IPS-18a (cell line): ENCODE measurements at regions not wholly inside any gene's neighbourhood (a gene's known extent, or its start where the extent isn't known, plus 50 kb on each side); places are given as distances from the start of the nearest gene placed in this dataset.

Experiments
- H3K27ac ChIP-seq: one replicate; pipeline ENCODE4 v1.5.1; 2013; ENCODE audit warnings: low read length
- H3K27me3 ChIP-seq: one replicate; pipeline ENCODE4 v1.6.1; 2013; ENCODE audit warnings: mild to moderate bottlenecking, low read length; ENCODE audit not compliant: control insufficient read depth, insufficient read depth
- H3K36me3 ChIP-seq: one replicate; pipeline ENCODE4 v1.6.1; 2013; ENCODE audit warnings: low read depth, low read length; ENCODE audit not compliant: control insufficient read depth
- H3K4me1 ChIP-seq: one replicate; pipeline ENCODE4 v1.6.1; 2013; ENCODE audit warnings: low read depth, low read length; ENCODE audit not compliant: control insufficient read depth
- H3K4me3 ChIP-seq: one replicate; pipeline ENCODE4 v1.5.1; 2013; ENCODE audit warnings: low read length
- H3K9ac ChIP-seq: one replicate; pipeline ENCODE4 v1.6.1; 2013; ENCODE audit warnings: mild to moderate bottlenecking, low read length, moderate library complexity
- H3K9me3 ChIP-seq: one replicate; pipeline ENCODE4 v1.6.1; 2013; ENCODE audit warnings: low read depth, low read length; ENCODE audit not compliant: control insufficient read depth

DNA sequence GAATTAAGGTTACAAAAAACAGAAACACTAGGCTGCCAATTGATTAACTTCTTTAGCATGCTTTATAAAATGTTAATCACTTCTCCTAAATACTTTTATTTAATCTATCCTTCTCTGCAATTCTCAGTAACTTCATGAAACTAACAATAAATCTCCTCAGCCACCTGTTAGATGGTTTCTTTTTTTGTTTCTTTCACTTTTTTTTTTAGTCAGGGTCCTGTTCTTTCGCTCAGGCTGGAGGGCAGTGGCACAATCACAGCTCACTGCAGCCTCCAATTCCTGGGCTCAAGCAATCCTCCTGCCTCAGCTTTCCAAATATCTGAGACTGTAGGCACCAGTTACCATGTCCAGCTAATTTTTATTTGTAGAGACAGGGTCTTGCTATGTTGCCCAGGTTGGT, 213.4 kb upstream of the STK17B start:
- H3K27ac ChIP-seq: no peak overlapping the region

DNA sequence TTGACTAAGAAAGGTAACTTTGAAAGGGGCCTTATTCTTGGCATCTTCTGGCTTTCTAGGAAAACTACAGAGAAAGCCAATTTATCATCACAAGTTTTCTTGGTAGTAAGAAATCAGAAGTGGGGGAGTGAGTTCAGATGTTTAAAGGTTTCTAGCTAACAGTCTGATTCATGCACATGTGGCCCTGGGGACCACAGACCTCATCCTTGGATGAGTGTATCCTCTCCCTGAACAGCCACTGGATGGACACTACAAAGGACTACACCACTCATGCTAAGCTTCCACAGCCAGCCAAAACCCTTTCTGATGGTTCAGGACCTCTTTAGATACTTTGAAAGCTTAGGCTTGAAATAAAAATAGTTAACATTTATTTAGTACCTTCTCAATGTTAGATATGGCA, 218.3 kb upstream of the STK17B start:
- no peaks in the 10 kb centered on the region for H3K4me1 ChIP-seq
- H3K9me3 ChIP-seq: no peaks in the 10 kb centered on the region
- H3K36me3 ChIP-seq: no peaks in the 10 kb centered on the region
- no peak overlapping the region for H3K4me3 ChIP-seq
- H3K27ac ChIP-seq: no peak overlapping the region
- no peak overlapping the region for H3K9ac ChIP-seq
- no peaks in the 10 kb centered on the region for H3K27me3 ChIP-seq

More for the DNA sequence above, 213.4 kb upstream of the STK17B start:
- Histone ChIP-seq H3K9me3 (no peaks in the 10 kb centered on the region), H3K4me3 (no peak overlapping the region), H3K4me1 (no peaks in the 10 kb centered on the region), H3K9ac (no peak overlapping the region), H3K36me3 (no peaks in the 10 kb centered on the region), H3K27me3 (no peaks in the 10 kb centered on the region)

DNA sequence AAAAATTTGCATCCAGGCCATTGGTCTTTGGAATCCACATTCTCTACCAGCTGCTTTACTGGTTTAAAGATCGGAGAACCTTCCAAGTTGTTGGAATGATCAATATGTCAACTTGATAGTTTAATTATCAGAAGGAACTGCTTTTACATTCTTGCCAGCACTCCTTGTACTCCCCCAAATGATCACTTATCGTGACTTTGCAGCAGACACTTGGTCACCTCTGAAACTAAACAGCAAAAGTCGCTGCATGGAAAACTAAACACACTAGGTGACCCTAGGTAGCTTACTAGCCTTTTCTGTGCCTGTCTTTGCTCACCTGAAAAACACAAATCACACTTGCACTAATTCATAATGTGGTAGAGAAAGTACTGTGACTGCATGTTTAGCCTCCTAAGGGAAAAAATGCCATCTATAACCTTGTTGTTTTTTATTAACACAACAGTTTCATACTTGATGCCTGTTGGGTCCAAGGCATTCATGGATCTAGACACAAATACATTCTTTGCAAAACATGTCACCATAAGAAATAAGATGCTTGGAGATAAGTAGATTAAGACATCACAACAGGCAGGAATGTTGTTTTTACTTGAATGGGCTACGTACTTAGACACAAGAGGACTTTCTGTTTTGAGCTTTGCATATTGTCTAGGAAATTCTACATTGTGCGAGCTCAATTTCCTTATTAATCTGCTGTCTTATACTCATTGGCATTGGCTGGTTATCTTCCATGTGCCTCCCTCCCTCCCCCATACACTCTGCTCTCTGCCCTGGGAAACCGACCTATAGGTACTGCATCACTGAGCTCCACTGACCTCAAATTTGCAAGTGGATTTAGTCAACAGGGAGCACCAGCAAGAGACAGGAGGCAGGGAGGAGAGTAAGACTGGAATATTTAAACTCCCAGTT, 219.1 kb upstream of the STK17B start:
- H3K36me3 ChIP-seq: no peaks in the 10 kb centered on the region
- H3K4me3 ChIP-seq: no peak overlapping the region
- no peaks in the 10 kb centered on the region for H3K9me3 ChIP-seq
- H3K27ac ChIP-seq: no peak overlapping the region
- H3K27me3 ChIP-seq: no peaks in the 10 kb centered on the region
- no peaks in the 10 kb centered on the region for H3K4me1 ChIP-seq
- no peak overlapping the region for H3K9ac ChIP-seq

DNA sequence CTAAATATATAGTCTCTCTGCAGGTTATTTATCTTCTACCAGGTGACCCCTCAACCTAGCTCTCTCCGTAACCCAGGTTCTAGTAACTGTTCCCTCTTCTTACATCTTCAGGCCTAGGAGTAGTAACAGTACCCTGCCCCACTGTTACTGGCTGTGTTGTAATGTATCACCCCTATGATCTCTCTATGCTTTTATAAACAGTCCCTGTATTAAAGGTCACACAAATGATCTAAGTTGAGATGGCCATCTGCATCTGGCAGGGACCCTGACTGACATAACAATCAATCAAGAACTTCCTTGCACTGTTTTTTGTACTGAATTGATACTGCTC, 219.7 kb upstream of the STK17B start:
- Histone ChIP-seq H3K9ac (no peak overlapping the region), H3K36me3 (no peaks in the 10 kb centered on the region), H3K27ac (no peak overlapping the region), H3K9me3 (no peaks in the 10 kb centered on the region), H3K4me1 (no peaks in the 10 kb centered on the region), H3K4me3 (no peak overlapping the region), H3K27me3 (no peaks in the 10 kb centered on the region)

DNA sequence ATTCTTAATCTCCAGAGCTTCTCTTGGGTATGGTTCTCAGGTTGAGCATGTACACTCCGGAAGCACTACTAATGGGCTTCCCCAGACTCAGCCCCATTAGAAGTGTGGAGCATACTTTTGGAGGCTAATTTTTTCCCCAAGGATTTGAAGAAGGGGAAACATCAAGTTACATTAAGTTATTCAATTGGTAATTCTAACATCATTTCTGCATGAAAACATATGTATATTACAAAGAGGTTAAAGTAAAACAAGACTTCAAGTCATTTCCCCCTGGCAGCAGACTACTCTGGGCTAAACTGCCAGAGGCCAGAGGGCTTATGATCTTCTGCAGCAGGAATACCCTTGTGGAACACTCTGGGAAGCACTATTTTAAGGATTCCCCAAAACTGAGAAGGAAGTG, 227.7 kb upstream of the STK17B start:
- no peaks in the 10 kb centered on the region for H3K4me1 ChIP-seq
- no peaks in the 10 kb centered on the region for H3K36me3 ChIP-seq
- H3K27me3 ChIP-seq: no peaks in the 10 kb centered on the region
- no peak overlapping the region for H3K4me3 ChIP-seq
- no peak overlapping the region for H3K9ac ChIP-seq
- H3K27ac ChIP-seq: no peak overlapping the region
- H3K9me3 ChIP-seq: no peaks in the 10 kb centered on the region

DNA sequence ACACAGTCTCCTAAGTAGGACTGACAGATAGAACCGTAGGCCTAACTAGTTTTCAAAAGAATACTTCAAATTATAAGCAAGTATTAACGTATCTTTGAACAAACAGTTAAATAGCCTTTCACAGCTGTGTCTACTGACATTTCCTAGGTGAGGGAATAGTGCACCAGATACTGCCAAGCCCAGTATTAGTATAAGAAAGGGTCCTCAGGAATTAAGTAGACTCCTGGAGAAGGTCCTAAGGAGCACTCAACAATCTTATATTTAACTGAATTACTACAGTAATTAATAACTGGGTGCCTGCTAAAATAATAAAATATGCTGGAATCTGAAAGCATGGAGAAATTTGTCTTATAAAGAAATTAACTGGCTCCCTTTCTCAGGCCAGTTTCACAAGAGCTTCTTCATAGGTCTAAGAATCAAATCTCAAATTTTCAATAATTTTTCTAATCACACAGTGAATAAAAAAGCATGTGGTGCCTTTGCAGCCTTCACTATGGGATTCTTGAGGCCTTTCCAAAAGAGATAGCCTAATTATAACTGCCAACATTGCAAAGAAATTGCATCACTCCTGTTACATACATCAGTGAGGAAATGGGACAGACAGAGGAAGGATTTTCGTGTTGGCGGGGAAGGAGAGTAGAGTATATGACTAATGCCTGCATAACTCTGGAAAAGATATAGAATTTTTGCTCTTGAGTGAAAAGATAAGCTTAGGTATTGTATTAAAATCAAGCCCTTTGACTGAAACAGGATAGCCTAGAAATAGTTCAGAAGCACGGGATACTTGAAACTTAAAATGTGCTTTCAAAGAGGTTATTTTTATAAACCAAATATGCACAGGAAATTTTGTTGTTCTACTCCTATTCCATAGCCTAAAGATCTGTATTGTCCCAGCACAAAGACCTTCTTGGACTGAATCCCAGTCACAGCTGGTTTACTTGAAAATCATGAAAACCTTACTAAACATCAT, 228.6 kb upstream of the STK17B start:
- Histone ChIP-seq H3K9ac (no peak overlapping the region), H3K9me3 (no peaks in the 10 kb centered on the region), H3K4me3 (no peak overlapping the region), H3K36me3 (no peaks in the 10 kb centered on the region), H3K27me3 (no peaks in the 10 kb centered on the region), H3K27ac (no peak overlapping the region), H3K4me1 (no peaks in the 10 kb centered on the region)

DNA sequence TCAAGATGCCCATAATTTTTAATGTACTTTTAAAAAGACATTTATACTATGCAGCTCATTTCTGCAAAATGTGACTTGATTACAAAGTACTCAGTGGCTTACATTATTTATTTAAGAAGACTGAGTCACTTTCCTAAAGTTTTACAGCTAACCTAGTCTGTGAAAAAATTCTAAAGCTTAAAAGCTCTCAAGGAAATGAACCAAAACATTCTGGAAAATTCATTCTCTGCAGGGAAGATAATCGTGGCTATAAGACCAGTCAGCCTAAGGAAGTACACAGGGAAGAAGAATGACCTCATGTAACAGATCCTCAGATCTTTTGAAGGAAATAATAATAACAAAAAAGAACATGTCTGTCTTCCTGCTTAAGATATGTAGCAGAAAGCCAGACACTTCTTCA, 232.1 kb upstream of the STK17B start:
- Histone ChIP-seq H3K27ac (no peak overlapping the region), H3K9me3 (no peaks in the 10 kb centered on the region), H3K9ac (no peak overlapping the region), H3K36me3 (no peaks in the 10 kb centered on the region), H3K27me3 (no peaks in the 10 kb centered on the region), H3K4me3 (no peak overlapping the region), H3K4me1 (no peaks in the 10 kb centered on the region)

DNA sequence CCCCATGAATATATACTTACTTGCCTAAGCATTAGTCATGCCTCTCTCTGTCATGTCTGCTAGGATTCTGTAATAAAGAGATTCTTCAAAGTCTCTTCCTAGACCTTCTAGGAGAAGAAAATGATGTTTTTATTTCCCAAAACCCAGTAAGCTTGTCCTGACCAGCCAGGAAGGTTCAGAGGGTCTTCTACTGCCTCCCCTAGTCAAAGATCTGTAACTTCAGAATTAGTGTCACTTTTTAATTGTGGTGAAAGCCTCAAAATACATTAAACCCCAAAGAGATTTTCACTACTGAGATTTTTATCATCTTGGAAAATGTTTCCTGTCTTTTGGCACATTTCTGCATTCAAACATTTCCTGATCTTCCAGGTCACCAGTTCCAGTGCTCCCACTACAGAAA, 232.9 kb upstream of the STK17B start:
- Histone ChIP-seq H3K27ac (no peak overlapping the region), H3K9ac (no peak overlapping the region), H3K4me1 (no peaks in the 10 kb centered on the region), H3K36me3 (no peaks in the 10 kb centered on the region), H3K4me3 (no peak overlapping the region), H3K9me3 (no peaks in the 10 kb centered on the region), H3K27me3 (no peaks in the 10 kb centered on the region)

DNA sequence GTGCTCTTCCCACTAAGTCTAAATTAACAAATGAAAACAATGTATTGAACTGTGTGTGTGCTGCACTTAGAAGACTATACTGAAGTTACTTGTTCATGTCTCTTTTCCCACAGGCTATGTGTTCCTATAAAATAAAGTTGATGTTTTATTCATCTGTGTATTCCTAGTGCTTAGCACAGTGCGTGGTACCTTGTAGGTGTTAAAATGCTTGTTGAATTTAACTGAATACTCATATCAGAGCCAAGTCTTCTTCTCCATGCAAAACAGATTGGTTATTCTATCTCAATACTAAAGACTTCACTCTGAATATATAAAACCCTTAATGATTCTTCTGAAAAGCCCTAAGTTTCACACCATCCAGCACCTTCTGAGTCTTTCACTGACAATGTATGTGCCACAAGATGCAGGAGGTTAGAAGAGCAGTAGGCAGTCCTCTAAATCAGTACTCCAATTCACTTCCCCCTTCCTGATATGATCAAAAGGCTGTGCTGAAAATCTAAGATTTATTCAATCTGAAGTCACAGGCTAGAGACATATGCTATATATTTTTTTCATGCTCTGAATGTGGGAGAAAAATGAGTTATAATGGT, 231.7 kb upstream of the CCDC150 start:
- Histone ChIP-seq H3K36me3 (no peaks in the 10 kb centered on the region), H3K27ac (no peak overlapping the region), H3K4me1 (no peaks in the 10 kb centered on the region), H3K9ac (no peak overlapping the region), H3K9me3 (no peaks in the 10 kb centered on the region), H3K4me3 (no peak overlapping the region), H3K27me3 (no peaks in the 10 kb centered on the region)

DNA sequence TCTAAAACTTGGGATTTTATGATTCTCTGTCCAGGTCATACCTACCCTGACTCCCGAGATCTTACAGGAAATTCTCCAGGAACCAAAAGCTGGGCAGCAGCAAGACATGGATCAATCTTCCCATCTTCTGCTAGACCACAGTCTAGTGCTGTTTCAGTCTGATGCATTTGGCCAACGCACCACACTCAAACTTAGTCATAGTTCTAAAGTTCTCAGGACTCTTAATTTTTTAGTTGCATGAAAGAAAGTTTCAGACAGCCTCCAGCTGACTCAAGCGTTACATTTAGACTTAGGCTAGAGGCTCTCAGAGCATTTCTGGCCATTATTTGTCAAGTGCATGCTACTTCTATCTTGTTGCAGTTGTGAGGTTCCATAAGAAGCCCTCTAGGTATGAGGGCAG, 230.1 kb upstream of the CCDC150 start:
- Histone ChIP-seq H3K4me1 (no peaks in the 10 kb centered on the region), H3K9ac (no peak overlapping the region), H3K9me3 (no peaks in the 10 kb centered on the region), H3K27ac (no peak overlapping the region), H3K36me3 (no peaks in the 10 kb centered on the region), H3K4me3 (no peak overlapping the region), H3K27me3 (no peaks in the 10 kb centered on the region)

DNA sequence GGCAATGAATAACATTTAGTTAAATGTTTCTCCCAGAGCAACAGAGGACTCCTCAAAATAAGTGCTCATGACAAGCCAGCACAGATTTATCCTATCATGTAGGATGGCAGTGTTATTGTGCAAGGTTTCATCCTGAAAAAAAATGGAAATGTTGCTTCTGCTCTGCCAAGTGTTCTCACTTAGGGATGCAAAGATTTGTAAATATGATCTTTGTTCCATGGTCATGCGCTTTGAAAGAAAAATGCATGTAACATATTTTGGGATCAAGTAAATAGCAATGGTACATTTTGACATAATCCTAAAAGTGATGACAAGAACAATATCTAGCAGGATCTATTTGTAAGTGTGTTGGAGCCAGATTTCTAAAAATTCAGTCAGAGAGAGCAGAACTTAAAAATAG, 229.5 kb upstream of the CCDC150 start:
- no peaks in the 10 kb centered on the region for H3K4me1 ChIP-seq
- no peaks in the 10 kb centered on the region for H3K27me3 ChIP-seq
- H3K9ac ChIP-seq: no peak overlapping the region
- no peaks in the 10 kb centered on the region for H3K36me3 ChIP-seq
- H3K4me3 ChIP-seq: no peak overlapping the region
- no peaks in the 10 kb centered on the region for H3K9me3 ChIP-seq
- no peak overlapping the region for H3K27ac ChIP-seq
